ENCODE measurements at regions not wholly inside any gene's neighbourhood (a gene's known extent, or its start where the extent isn't known, plus 50 kb on each side); places are given as distances from the start of the nearest gene placed in this dataset.

DNA sequence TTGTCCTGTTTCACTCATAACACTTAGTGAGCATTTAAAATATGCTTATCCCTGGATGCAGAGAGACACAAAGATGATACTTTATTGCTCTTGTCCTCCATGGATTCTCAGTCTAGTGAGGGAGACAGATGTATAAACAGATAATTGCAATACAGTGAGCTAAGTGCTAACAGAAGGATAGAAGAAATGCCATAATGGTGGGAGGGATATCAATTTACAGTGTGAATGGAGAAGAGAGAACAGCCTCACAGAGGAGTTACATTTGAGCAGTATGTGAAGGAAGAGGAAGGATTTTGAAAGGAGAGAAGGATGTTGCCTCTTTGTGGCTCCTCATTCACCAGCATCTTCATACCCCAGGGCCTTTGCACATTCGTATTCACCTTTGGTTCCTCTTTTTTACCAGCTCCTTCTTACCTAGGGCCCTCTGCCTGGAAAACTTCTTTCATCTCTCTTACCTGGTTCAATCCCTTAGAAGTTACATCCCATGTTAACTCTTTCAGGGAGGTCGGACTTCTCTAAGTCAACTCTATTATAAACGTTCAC, 341.7 kb downstream of the PRL start:
- DNase-seq = no peak
- WGBS (ENCODE audit: insufficient coverage) = 93% methylated on average over 3 of the region's 3 CpGs
- Histone ChIP-seq H3K4me3 (ENCODE audit: control insufficient read depth in 1 of 7, extremely low read depth in 1 of 7, insufficient read depth in 4 of 7, low read depth in 2 of 7, low read length in 6 of 7) (no peak overlapping the region), H3K4me1 (ENCODE audit: control extremely low read depth in 1 of 4, control insufficient read depth in 4 of 4, insufficient read depth in 4 of 4, low read length in 3 of 4) (peaks cover 0 to 24% (median 11%) of the 10 kb centered on the region in 4 experiments), H3K36me3 (ENCODE audit: control insufficient read depth in 4 of 4, insufficient read depth in 4 of 4, low read length in 3 of 4) (peaks cover 0 to 3% (median under 1%) of the 10 kb centered on the region in 4 experiments), H3K27me3 (replicated peaks in 2 of 5; ENCODE audit: control insufficient read depth in 4 of 5, insufficient read depth in 5 of 5, low read length in 4 of 5) (no peaks in the 10 kb centered on the region), H3K27ac (ENCODE audit: insufficient read depth in 1 of 2, low read depth in 1 of 2, low read length in 2 of 2, poor library complexity in 1 of 2, severe bottlenecking in 2 of 2) (no peak overlapping the region), H3K9me3 (ENCODE audit: control extremely low read depth in 1 of 5, control insufficient read depth in 4 of 5, insufficient read depth in 2 of 5, low read depth in 1 of 5, low read length in 4 of 5) (no peaks in the 10 kb centered on the region)
- POLR2A ChIA-PET = no interaction called here
- CTCF ChIA-PET = interaction anchor here (0.6 kb wide), 2 partner anchors 17 to 219 kb away, joined by 3 read pairs; no protein-coding TSS in a partner anchor

DNA sequence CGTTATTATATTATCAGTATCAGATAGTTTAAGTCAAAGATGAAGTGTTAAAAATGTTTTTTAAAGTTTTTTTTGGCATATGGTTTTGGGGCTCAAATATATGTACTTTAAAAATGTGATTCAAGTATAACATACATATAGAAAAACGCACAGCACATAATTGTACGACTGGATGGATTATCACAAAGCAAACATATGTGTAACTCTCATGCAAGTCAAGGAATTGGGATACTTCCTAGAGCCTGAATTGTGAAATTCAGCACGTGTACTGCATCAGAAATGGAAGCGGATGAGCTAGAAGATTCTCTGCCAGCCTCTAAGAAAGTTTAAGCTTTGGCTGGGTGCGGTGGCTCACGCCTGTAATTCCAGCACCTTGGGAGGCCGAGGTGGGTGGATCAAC, 340.9 kb downstream of the PRL start:
- peaks cover 0 to 19% (median 11%) of the 10 kb centered on the region in 4 experiments for H3K4me1 ChIP-seq (ENCODE audit: control extremely low read depth in 1 of 4, control insufficient read depth in 4 of 4, insufficient read depth in 4 of 4, low read length in 3 of 4)
- DNase-seq = no peak
- CTCF ChIA-PET = interaction anchor here (0.6 kb wide), 1 partner anchor 220 kb away, joined by 3 read pairs; no protein-coding TSS in a partner anchor

DNA sequence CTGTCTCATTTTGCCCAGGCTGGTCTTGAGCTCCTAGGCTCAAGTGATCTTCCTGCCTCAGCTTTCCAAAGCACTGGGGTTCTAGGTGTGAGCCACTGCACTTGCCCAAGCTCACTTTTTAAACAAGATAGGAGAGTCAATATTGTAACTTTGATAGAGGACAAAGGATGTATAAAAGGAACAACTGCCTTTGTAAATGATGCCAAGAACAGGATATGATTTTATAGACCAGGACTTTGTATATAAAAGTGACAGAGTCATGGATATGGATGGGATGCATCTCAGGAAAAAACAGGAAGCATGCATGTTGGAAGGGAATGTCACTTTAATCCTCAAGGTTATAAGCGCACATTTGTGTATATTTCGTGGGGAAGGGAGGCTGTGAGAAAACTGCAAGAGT, 338.4 kb downstream of the PRL start:
- WGBS (ENCODE audit: insufficient coverage) = 100% methylated on average over 2 of the region's 2 CpGs
- no peak for DNase-seq
- H3K9me3 ChIP-seq (ENCODE audit: control extremely low read depth in 1 of 5, control insufficient read depth in 4 of 5, insufficient read depth in 2 of 5, low read depth in 1 of 5, low read length in 4 of 5) = no peaks in the 10 kb centered on the region
- CTCF ChIA-PET = interaction anchor here (0.9 kb wide), 1 partner anchor 21 kb away, joined by 3 read pairs; no protein-coding TSS in a partner anchor
- no peak overlapping the region for H3K27ac ChIP-seq (ENCODE audit: insufficient read depth in 1 of 2, low read depth in 1 of 2, low read length in 2 of 2, poor library complexity in 1 of 2, severe bottlenecking in 2 of 2)
- peaks cover 0 to 3% (median under 1%) of the 10 kb centered on the region in 4 experiments for H3K36me3 ChIP-seq (ENCODE audit: control insufficient read depth in 4 of 4, insufficient read depth in 4 of 4, low read length in 3 of 4)
- peaks cover 0 to 7% (median 6%) of the 10 kb centered on the region in 4 experiments for H3K4me1 ChIP-seq (ENCODE audit: control extremely low read depth in 1 of 4, control insufficient read depth in 4 of 4, insufficient read depth in 4 of 4, low read length in 3 of 4)
- H3K4me3 ChIP-seq (ENCODE audit: control insufficient read depth in 1 of 7, extremely low read depth in 1 of 7, insufficient read depth in 4 of 7, low read depth in 2 of 7, low read length in 6 of 7) = no peak overlapping the region
- POLR2A ChIA-PET = no interaction called here
- no peaks in the 10 kb centered on the region for H3K27me3 ChIP-seq (replicated peaks in 2 of 5; ENCODE audit: control insufficient read depth in 4 of 5, insufficient read depth in 5 of 5, low read length in 4 of 5)

More for the DNA sequence above, 340.9 kb downstream of the PRL start:
- WGBS (ENCODE audit: insufficient coverage) = 98% methylated on average over 6 of the region's 8 CpGs
- POLR2A ChIA-PET = no interaction called here
- no peak overlapping the region for H3K27ac ChIP-seq (ENCODE audit: insufficient read depth in 1 of 2, low read depth in 1 of 2, low read length in 2 of 2, poor library complexity in 1 of 2, severe bottlenecking in 2 of 2)
- no peak overlapping the region for H3K4me3 ChIP-seq (ENCODE audit: control insufficient read depth in 1 of 7, extremely low read depth in 1 of 7, insufficient read depth in 4 of 7, low read depth in 2 of 7, low read length in 6 of 7)
- no peaks in the 10 kb centered on the region for H3K27me3 ChIP-seq (replicated peaks in 2 of 5; ENCODE audit: control insufficient read depth in 4 of 5, insufficient read depth in 5 of 5, low read length in 4 of 5)
- H3K9me3 ChIP-seq (ENCODE audit: control extremely low read depth in 1 of 5, control insufficient read depth in 4 of 5, insufficient read depth in 2 of 5, low read depth in 1 of 5, low read length in 4 of 5) = no peaks in the 10 kb centered on the region
- peaks cover 0 to 3% (median under 1%) of the 10 kb centered on the region in 4 experiments for H3K36me3 ChIP-seq (ENCODE audit: control insufficient read depth in 4 of 4, insufficient read depth in 4 of 4, low read length in 3 of 4)

DNA sequence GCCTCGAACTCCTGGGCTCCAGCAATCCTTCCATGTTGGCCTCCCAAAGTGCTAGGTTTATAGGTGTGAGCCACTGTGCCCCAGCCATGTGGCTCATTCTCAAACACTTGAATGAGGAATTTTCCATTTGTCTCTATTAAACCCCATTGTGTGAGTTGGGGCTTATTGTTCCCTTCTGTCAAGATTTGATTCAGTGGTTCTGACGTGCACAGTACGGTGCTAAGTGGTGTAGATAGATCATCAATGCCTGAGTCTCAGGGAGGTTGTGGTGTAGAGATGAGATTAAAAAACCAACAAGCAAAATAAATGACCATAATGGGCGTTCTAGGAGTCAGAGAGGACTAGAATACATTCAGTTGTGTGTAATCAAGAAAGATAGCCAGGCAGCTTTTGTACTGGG, 335.6 kb downstream of the PRL start:
- CTCF ChIA-PET = interaction anchor here (0.6 kb wide), 1 partner anchor 259 kb away, joined by 3 read pairs; no protein-coding TSS in a partner anchor
- peak in 2 of 3 donors; percentile 10 to 32 for DNase-seq
- H3K4me3 ChIP-seq (ENCODE audit: control insufficient read depth in 1 of 7, extremely low read depth in 1 of 7, insufficient read depth in 4 of 7, low read depth in 2 of 7, low read length in 6 of 7) = no peak overlapping the region
- H3K9me3 ChIP-seq (ENCODE audit: control extremely low read depth in 1 of 5, control insufficient read depth in 4 of 5, insufficient read depth in 2 of 5, low read depth in 1 of 5, low read length in 4 of 5) = no peaks in the 10 kb centered on the region
- peaks cover 3 to 14% (median 9%) of the 10 kb centered on the region in 4 experiments for H3K4me1 ChIP-seq (ENCODE audit: control extremely low read depth in 1 of 4, control insufficient read depth in 4 of 4, insufficient read depth in 4 of 4, low read length in 3 of 4)
- POLR2A ChIA-PET = no interaction called here
- H3K27me3 ChIP-seq (replicated peaks in 2 of 5; ENCODE audit: control insufficient read depth in 4 of 5, insufficient read depth in 5 of 5, low read length in 4 of 5) = no peaks in the 10 kb centered on the region
- WGBS (ENCODE audit: insufficient coverage) = 95% methylated on average over 2 of the region's 4 CpGs
- H3K27ac ChIP-seq (ENCODE audit: insufficient read depth in 1 of 2, low read depth in 1 of 2, low read length in 2 of 2, poor library complexity in 1 of 2, severe bottlenecking in 2 of 2) = no peak overlapping the region
- no peaks in the 10 kb centered on the region for H3K36me3 ChIP-seq (ENCODE audit: control insufficient read depth in 4 of 4, insufficient read depth in 4 of 4, low read length in 3 of 4)

- H3K27me3 ChIP-seq (replicated peaks in 2 of 5; ENCODE audit: control insufficient read depth in 4 of 5, insufficient read depth in 5 of 5, low read length in 4 of 5) = no peaks in the 10 kb centered on the region
- WGBS (ENCODE audit: insufficient coverage) = 94% methylated on average over 2 of the region's 3 CpGs
- POLR2A ChIA-PET = no interaction called here
- CTCF ChIA-PET = interaction anchor here (0.6 kb wide), 1 partner anchor 49 kb away, joined by 3 read pairs; no protein-coding TSS in a partner anchor
- H3K4me1 ChIP-seq (ENCODE audit: control extremely low read depth in 1 of 4, control insufficient read depth in 4 of 4, insufficient read depth in 4 of 4, low read length in 3 of 4) = peaks cover 3 to 14% (median 9%) of the 10 kb centered on the region in 4 experiments
- no peak overlapping the region for H3K27ac ChIP-seq (ENCODE audit: insufficient read depth in 1 of 2, low read depth in 1 of 2, low read length in 2 of 2, poor library complexity in 1 of 2, severe bottlenecking in 2 of 2)
- H3K36me3 ChIP-seq (ENCODE audit: control insufficient read depth in 4 of 4, insufficient read depth in 4 of 4, low read length in 3 of 4) = no peaks in the 10 kb centered on the region
- DNase-seq = no peak
- no peaks in the 10 kb centered on the region for H3K9me3 ChIP-seq (ENCODE audit: control extremely low read depth in 1 of 5, control insufficient read depth in 4 of 5, insufficient read depth in 2 of 5, low read depth in 1 of 5, low read length in 4 of 5)
- no peak overlapping the region for H3K4me3 ChIP-seq (ENCODE audit: control insufficient read depth in 1 of 7, extremely low read depth in 1 of 7, insufficient read depth in 4 of 7, low read depth in 2 of 7, low read length in 6 of 7)
Observed at GRCh38 chr6:21965016-21965415, 331.8 kb downstream of the PRL start.

DNA sequence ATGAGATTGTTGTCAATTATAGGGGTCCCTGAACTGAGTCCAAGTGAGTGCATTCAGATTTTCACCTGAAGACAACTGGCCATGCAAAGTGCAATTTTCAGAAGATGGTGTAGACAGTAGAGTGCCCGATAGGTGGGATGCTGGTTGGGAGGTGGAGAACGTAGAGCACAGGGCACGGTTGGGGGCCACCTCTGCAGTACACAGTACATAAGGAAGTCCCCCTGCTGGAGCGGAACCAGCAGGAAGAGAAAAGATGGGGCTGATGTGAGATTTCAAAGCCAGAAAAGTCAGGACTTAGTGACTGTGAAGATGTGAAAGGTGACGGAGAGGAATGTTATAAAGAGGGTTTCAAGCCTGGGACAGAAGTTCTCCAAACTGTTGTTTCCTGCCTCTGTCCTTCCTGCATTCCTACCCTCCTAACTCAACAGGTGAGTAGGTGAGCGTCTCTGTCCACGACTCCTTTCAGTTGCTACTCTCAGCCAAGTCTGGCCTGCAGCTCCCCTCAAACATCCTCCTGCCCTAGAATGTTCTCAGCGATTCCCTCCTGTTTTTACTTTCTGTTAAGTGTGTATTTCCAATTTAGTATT, 330.8 kb downstream of the PRL start:
- ChIA-PET POLR2A (no interaction called here), CTCF (no interaction called here)
- 83% methylated on average over 4 of the region's 8 CpGs for WGBS (ENCODE audit: insufficient coverage)
- no peaks in the 10 kb centered on the region for H3K27me3 ChIP-seq (replicated peaks in 2 of 5; ENCODE audit: control insufficient read depth in 4 of 5, insufficient read depth in 5 of 5, low read length in 4 of 5)
- no peaks in the 10 kb centered on the region for H3K36me3 ChIP-seq (ENCODE audit: control insufficient read depth in 4 of 4, insufficient read depth in 4 of 4, low read length in 3 of 4)
- H3K4me1 ChIP-seq (ENCODE audit: control extremely low read depth in 1 of 4, control insufficient read depth in 4 of 4, insufficient read depth in 4 of 4, low read length in 3 of 4) = peaks cover 9 to 23% (median 11%) of the 10 kb centered on the region in 4 experiments
- H3K27ac ChIP-seq (ENCODE audit: insufficient read depth in 1 of 2, low read depth in 1 of 2, low read length in 2 of 2, poor library complexity in 1 of 2, severe bottlenecking in 2 of 2) = no peak overlapping the region
- no peaks in the 10 kb centered on the region for H3K9me3 ChIP-seq (ENCODE audit: control extremely low read depth in 1 of 5, control insufficient read depth in 4 of 5, insufficient read depth in 2 of 5, low read depth in 1 of 5, low read length in 4 of 5)
- H3K4me3 ChIP-seq (ENCODE audit: control insufficient read depth in 1 of 7, extremely low read depth in 1 of 7, insufficient read depth in 4 of 7, low read depth in 2 of 7, low read length in 6 of 7) = no peak overlapping the region
- DNase-seq = no peak
